NB4 (cell line): ENCODE measurements at regions not wholly inside any gene's neighbourhood (a gene's known extent, or its start where the extent isn't known, plus 50 kb on each side); places are given as distances from the start of the nearest gene placed in this dataset.

Experiments
- POLR2A ChIP-seq: IDR thresholded peaks from 2 replicates; pipeline ENCODE4 v1.6.1; 2011; ENCODE audit warnings: mild to moderate bottlenecking; ENCODE audit not compliant: insufficient read length; ENCODE audit errors: extremely low read depth
- TF ChIP-seq, protein P1 (sequence below): IDR thresholded peaks from one replicate; pipeline ENCODE4 v1.5.1; 2012; ENCODE audit warnings: low read depth, low read length

DNA sequence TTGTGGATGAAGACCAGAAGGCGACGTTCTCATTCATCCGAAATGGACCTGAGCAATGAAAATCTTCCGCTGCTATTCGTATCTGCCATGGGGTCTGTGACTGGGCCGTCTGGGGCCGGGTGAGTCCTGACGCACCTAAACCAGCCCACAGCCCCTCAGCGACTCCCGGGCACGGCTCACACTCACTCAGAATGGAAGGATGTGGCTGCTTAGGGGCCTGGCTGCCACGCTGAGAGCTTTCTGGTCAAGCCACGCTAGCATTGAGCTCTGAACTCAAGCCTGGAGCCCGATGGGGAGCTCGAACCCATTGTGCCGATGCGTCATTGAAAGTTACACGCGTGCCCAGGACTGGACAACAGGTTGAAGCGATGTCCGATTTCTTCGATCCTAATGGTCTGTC lies 97.8 kb downstream of the MRPL36 start:
- TF ChIP-seq, protein P1, sequence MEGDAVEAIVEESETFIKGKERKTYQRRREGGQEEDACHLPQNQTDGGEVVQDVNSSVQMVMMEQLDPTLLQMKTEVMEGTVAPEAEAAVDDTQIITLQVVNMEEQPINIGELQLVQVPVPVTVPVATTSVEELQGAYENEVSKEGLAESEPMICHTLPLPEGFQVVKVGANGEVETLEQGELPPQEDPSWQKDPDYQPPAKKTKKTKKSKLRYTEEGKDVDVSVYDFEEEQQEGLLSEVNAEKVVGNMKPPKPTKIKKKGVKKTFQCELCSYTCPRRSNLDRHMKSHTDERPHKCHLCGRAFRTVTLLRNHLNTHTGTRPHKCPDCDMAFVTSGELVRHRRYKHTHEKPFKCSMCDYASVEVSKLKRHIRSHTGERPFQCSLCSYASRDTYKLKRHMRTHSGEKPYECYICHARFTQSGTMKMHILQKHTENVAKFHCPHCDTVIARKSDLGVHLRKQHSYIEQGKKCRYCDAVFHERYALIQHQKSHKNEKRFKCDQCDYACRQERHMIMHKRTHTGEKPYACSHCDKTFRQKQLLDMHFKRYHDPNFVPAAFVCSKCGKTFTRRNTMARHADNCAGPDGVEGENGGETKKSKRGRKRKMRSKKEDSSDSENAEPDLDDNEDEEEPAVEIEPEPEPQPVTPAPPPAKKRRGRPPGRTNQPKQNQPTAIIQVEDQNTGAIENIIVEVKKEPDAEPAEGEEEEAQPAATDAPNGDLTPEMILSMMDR, result no peak
- no peak for TF ChIP-seq POLR2A
